ENCODE measurements at regions not wholly inside any gene's neighbourhood (a gene's known extent, or its start where the extent isn't known, plus 50 kb on each side); places are given as distances from the start of the nearest gene placed in this dataset.
"Not testable (repeated sequence)": the region's sequence is repeated elsewhere in the genome, so short reads cannot be mapped to it uniquely, and the experiment has no call there.

GRCh38 chr6:37766717-37767116 lies 52.8 kb upstream of the ZFAND3 start:
- Mint-ChIP-seq H3K4me1 (no peaks in the 10 kb centered on the region), H3K9me3 (no peaks in the 10 kb centered on the region), H3K4me3 (no peak overlapping the region), H3K27ac (no peak overlapping the region), H3K27me3 (peaks cover 12% of the 10 kb centered on the region), H3K36me3 (ENCODE audit: low read depth) (no peaks in the 10 kb centered on the region)
- ChIA-PET POLR2A (no interaction called here), CTCF (no interaction called here)
- no peak for DNase-seq

DNA sequence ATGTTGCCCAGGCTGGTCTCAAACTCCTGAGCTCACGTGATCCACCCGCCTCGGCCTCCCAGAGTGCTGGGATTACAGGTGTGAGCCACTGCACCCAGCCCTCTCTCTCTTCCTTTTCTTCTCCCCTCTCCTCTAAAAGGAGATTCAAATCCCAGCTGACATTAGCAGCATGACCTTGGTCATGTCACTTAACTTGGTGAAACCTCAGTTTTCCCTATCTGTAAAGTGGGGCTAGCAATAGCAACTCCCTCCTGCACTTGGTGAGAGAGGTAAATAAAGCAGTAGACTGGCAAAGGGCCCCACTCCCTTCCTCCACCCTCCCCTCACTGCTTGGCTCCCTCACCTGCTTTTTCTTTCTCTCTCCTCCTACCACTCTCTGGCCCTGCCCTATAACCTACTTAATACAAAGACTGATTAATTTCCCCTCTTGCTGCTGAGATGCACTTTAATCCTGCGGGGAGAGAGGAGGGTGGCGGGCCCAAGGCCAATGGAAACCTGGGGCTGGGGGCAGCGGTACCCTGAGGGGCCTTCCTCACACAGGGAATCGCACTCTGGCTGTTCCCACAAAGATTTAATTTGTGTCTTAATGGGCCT lies 54.2 kb upstream of the ZFAND3 start:
- CTCF ChIA-PET, result interaction anchor here (0.6 kb wide), 1 partner anchor 733 kb away, joined by 5 read pairs; no protein-coding TSS in a partner anchor
- POLR2A ChIA-PET, result no interaction called here
- H3K36me3 Mint-ChIP-seq (ENCODE audit: low read depth), result no peaks in the 10 kb centered on the region

DNA sequence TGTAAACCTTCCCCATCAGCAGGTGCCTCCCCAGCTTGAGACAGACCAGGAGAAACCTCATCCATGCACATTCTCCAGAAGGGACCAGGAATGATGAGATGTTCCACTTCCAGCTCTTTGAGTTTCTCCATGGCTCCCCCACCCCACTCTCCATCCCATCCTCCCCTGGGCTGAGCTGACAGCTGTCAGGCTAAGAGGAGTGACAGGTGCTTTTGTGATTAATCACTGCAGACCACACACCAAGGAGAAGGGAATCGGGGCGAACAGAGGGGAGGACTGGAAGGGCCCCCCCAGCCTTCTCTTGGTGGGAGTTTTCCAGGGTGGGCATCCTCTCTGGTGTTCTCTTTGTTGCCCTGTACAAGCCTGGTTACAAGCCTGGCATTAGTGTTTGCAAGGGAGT lies 56.1 kb upstream of the ZFAND3 start:
- Mint-ChIP-seq H3K4me1 (no peaks in the 10 kb centered on the region), H3K9me3 (no peaks in the 10 kb centered on the region)
- DNase-seq, result no peak

More for the DNA sequence above, 54.2 kb upstream of the ZFAND3 start:
- no peaks in the 10 kb centered on the region for H3K4me1 Mint-ChIP-seq
- peaks cover 12% of the 10 kb centered on the region for H3K27me3 Mint-ChIP-seq
- H3K4me3 Mint-ChIP-seq, result no peak overlapping the region
- H3K9me3 Mint-ChIP-seq, result no peaks in the 10 kb centered on the region
- no peak overlapping the region for H3K27ac Mint-ChIP-seq
- no peak for DNase-seq

DNA sequence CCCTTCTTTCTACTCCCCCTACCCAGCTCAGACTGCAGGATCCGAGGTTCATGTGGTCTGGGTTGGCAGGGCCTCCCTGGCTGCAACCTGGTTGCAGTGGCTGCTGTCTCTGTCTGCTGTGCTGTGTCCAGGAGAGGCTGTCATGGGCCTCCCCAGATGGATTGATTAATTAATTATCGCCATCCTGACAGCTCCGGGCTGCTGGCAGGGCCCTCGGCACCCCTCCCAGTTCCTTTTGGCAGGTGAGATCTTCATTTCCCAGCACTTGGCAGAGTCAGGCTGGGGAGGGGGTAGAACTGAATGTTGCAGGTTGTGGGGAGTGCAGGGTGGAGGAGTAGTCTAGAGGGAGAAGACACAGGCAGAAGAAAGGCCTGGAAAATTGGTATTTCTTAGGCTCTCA lies 56.7 kb upstream of the ZFAND3 start:
- H3K36me3 Mint-ChIP-seq (ENCODE audit: low read depth), result no peaks in the 10 kb centered on the region
- ChIA-PET POLR2A (no interaction called here), CTCF (no interaction called here)
- H3K9me3 Mint-ChIP-seq, result no peaks in the 10 kb centered on the region
- peaks cover 15% of the 10 kb centered on the region for H3K27me3 Mint-ChIP-seq
- no peak overlapping the region for H3K27ac Mint-ChIP-seq
- no peaks in the 10 kb centered on the region for H3K4me1 Mint-ChIP-seq
- H3K4me3 Mint-ChIP-seq, result no peak overlapping the region
- DNase-seq, result no peak

More for the DNA sequence above, 56.1 kb upstream of the ZFAND3 start:
- Mint-ChIP-seq H3K27me3 (peaks cover 15% of the 10 kb centered on the region), H3K4me3 (no peak overlapping the region), H3K27ac (no peak overlapping the region), H3K36me3 (ENCODE audit: low read depth) (no peaks in the 10 kb centered on the region)
- POLR2A ChIA-PET, result no interaction called here
- CTCF ChIA-PET, result no interaction called here

GRCh38 chr6:37761554-37762271 lies 57.8 kb upstream of the ZFAND3 start:
- Mint-ChIP-seq H3K27me3 (peaks cover 16% of the 10 kb centered on the region), H3K4me1 (no peaks in the 10 kb centered on the region), H3K27ac (no peak overlapping the region), H3K4me3 (no peak overlapping the region), H3K9me3 (no peaks in the 10 kb centered on the region), H3K36me3 (ENCODE audit: low read depth) (no peaks in the 10 kb centered on the region)
- no peak for DNase-seq
- ChIA-PET CTCF (interaction anchor here (0.6 kb wide), 1 partner anchor 71 kb away, joined by 5 read pairs; no protein-coding TSS in a partner anchor), POLR2A (interaction anchor here (0.6 kb wide), 1 partner anchor 1206 kb away, joined by 4 read pairs; no protein-coding TSS in a partner anchor)

DNA sequence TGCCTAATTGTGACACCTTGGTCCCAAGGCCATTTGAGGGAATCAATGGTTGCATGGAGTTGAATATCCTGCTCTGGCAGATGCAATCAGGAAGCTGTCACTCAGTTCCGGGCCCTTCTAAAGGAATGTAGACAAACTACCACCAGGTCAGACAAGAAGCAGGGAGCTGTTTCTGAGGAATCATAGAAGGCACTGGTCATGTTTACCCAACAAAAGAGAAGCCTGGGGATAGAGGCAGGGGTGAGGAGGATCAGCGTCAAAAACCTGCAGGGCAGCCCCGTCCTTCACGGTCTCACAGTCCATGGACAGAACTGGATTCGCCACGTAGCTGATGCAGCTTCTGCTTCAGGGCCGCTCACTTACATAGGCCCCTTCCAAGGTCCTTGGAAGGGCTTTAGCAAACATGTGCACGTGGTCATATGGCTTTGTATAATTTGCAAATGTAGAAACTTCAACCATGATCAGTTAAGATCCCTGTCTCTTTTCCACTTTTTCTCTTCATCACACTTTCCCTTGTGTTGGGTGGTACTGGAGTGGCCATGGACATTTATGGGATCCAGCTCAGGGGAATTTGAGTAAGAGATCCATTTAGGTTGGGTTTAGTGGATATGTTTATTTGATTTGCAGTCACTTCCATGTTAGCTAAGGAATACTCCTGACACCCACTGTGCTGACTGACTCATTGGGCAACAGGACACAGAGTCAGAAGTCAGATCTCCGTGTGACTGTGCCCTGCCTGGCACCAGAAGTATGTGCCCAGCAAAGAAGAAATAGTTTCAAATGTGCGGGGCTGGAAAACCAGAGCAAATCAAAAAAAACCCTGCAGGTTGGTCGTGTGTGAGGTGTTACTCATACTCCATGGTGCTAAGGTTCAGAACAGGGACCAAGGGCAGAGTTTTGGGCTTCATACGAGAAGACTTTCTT lies 60.0 kb upstream of the ZFAND3 start:
- H3K4me1 Mint-ChIP-seq, result no peaks in the 10 kb centered on the region
- ChIA-PET POLR2A (no interaction called here), CTCF (interaction anchor here (0.6 to 1.0 kb wide), 2 partner anchors 28 to 55 kb away, joined by 3 to 4 read pairs; no protein-coding TSS in a partner anchor)
- no peak overlapping the region for H3K4me3 Mint-ChIP-seq
- no peaks in the 10 kb centered on the region for H3K36me3 Mint-ChIP-seq (ENCODE audit: low read depth)
- no peak for DNase-seq
- H3K27me3 Mint-ChIP-seq, result peaks cover 12% of the 10 kb centered on the region
- H3K9me3 Mint-ChIP-seq, result no peaks in the 10 kb centered on the region
- H3K27ac Mint-ChIP-seq, result no peak overlapping the region

DNA sequence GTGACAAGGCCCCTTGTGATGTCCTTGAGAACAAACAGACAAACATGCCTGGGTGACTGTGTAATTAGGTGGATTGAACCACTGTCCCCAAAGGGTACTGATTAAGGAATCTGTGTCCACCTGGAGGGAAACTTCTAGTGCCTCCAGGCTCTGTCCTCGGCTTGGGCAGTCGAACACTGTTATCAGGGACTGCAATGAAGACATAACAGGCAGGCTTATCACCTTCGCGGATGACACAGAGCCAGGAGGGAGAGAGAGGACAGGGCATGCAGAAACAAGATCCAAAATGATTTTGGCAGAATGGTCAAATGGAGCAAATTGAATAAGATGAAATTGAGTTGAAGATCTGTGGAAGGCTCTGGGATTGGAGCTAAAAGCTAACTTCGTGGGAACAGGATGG lies 60.9 kb upstream of the ZFAND3 start:
- DNase-seq, result no peak
- H3K9me3 Mint-ChIP-seq, result no peaks in the 10 kb centered on the region
- CTCF ChIA-PET, result no interaction called here
- H3K4me3 Mint-ChIP-seq, result no peak overlapping the region
- no peaks in the 10 kb centered on the region for H3K4me1 Mint-ChIP-seq
- POLR2A ChIA-PET, result no interaction called here
- H3K27me3 Mint-ChIP-seq, result peaks cover 11% of the 10 kb centered on the region
- H3K27ac Mint-ChIP-seq, result no peak overlapping the region
- no peaks in the 10 kb centered on the region for H3K36me3 Mint-ChIP-seq (ENCODE audit: low read depth)

- no peaks in the 10 kb centered on the region for H3K4me1 Mint-ChIP-seq
- H3K4me3 Mint-ChIP-seq, result no peak overlapping the region
- no peak overlapping the region for H3K27ac Mint-ChIP-seq
- H3K36me3 Mint-ChIP-seq (ENCODE audit: low read depth), result no peaks in the 10 kb centered on the region
- ChIA-PET POLR2A (no interaction called here), CTCF (no interaction called here)
- H3K9me3 Mint-ChIP-seq, result no peaks in the 10 kb centered on the region
- H3K27me3 Mint-ChIP-seq, result peaks cover 9% of the 10 kb centered on the region
- no peak for DNase-seq
Observed at GRCh38 chr6:37758234-37758633, 60.6 kb upstream of the MDGA1 start.

GRCh38 chr6:37757381-37757780 lies 59.7 kb upstream of the MDGA1 start:
- POLR2A ChIA-PET, result no interaction called here
- no peak overlapping the region for H3K27ac Mint-ChIP-seq
- H3K4me3 Mint-ChIP-seq, result no peak overlapping the region

GRCh38 chr6:37756135-37756534 lies 58.5 kb upstream of the MDGA1 start:
- no peak for DNase-seq
- CTCF ChIA-PET, result no interaction called here
- H3K4me1 Mint-ChIP-seq, result no peaks in the 10 kb centered on the region
- peaks cover 7% of the 10 kb centered on the region for H3K27me3 Mint-ChIP-seq
- H3K4me3 Mint-ChIP-seq, result no peak overlapping the region
- POLR2A ChIA-PET, result interaction anchor here (0.6 kb wide), 1 partner anchor 14 kb away, joined by 6 read pairs; no protein-coding TSS in a partner anchor
- no peak overlapping the region for H3K27ac Mint-ChIP-seq
- H3K9me3 Mint-ChIP-seq, result no peaks in the 10 kb centered on the region
- no peaks in the 10 kb centered on the region for H3K36me3 Mint-ChIP-seq (ENCODE audit: low read depth)

More at GRCh38 chr6:37757381-37757780, 59.7 kb upstream of the MDGA1 start:
- peaks cover 7% of the 10 kb centered on the region for H3K27me3 Mint-ChIP-seq
- DNase-seq, result no peak
- no peaks in the 10 kb centered on the region for H3K36me3 Mint-ChIP-seq (ENCODE audit: low read depth)
- no peaks in the 10 kb centered on the region for H3K9me3 Mint-ChIP-seq
- CTCF ChIA-PET, result no interaction called here
- no peaks in the 10 kb centered on the region for H3K4me1 Mint-ChIP-seq

DNA sequence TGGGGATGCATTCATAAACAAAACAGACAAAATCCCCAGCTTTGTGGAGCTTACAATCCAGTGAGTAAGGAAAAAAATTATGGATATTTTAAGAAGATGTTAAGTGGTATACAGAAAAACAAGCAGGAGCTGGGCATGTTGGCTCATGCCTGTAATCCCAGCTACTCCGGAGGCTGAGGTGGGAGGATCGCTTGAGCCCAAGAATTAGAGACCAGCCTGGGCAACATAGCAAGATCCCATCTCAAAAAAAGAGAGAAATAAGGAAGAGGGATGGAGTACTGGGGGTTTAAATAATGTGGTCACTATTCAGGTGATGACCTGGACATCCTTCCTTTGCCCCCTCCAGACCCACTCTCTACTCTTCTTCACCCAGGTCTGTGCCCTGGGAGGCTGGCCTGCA lies 55.0 kb upstream of the MDGA1 start:
- DNase-seq, result no peak
- Mint-ChIP-seq H3K4me1 (no peaks in the 10 kb centered on the region), H3K9me3 (no peaks in the 10 kb centered on the region), H3K4me3 (no peak overlapping the region), H3K36me3 (ENCODE audit: low read depth) (no peaks in the 10 kb centered on the region), H3K27me3 (peaks cover 4% of the 10 kb centered on the region), H3K27ac (no peak overlapping the region)
- CTCF ChIA-PET, result interaction anchor here (1.0 kb wide), 1 partner anchor 29 kb away, joined by 3 read pairs; no protein-coding TSS in a partner anchor
- POLR2A ChIA-PET, result no interaction called here

DNA sequence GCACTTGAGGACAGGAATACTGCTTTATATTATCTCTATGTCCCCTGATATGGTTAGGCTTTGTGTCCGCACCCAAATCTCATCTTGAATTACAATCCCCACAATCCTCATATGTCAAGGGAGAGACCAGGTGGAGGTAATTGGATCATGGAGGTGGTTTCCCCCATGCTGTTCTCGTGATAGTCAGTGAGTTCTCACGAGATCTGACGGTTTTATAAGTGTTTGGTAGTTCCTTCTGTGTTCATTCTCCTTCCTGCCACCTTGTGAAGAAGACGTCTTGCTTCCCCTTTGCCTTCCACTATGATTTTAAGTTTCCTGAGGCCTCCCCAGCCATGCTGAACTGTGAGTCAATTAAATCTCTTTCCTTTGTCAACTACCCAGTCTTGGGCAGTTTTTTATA lies 51.7 kb upstream of the MDGA1 start:
- H3K9me3 Mint-ChIP-seq; H3K27ac Mint-ChIP-seq; H3K36me3 Mint-ChIP-seq (ENCODE audit: low read depth); POLR2A ChIA-PET; H3K4me3 Mint-ChIP-seq; H3K27me3 Mint-ChIP-seq; DNase-seq; H3K4me1 Mint-ChIP-seq: not testable (repeated sequence)
- CTCF ChIA-PET, result interaction anchor here (0.7 to 1.0 kb wide), 2 partner anchors 18 to 704 kb away, joined by 3 read pairs; no protein-coding TSS in a partner anchor

DNA sequence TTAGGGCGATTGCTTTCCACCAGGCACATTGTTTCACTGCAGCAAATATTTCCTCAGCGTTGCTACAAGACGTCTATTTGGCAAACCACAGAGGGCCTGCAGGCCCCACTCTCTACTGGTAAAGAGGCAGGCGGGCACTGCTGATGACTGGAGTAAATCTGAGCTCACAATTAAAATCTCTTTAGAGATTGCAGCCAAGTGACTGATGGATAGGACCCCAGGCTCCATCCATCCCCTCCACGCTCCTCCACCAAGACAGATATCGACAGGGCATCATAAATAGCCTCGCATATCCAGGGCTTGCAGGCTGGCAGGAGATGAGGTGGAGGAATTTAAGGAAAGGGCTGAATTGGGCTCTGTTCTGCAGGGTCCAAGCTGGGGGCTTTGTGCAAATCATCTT lies 50.4 kb upstream of the MDGA1 start:
- no peak for DNase-seq
- Mint-ChIP-seq H3K36me3 (ENCODE audit: low read depth) (no peaks in the 10 kb centered on the region), H3K27ac (no peak overlapping the region), H3K27me3 (no peaks in the 10 kb centered on the region), H3K4me3 (no peak overlapping the region), H3K4me1 (no peaks in the 10 kb centered on the region), H3K9me3 (no peaks in the 10 kb centered on the region)
- ChIA-PET CTCF (interaction anchor here (0.6 kb wide), 1 partner anchor 21 kb away, joined by 5 read pairs; no protein-coding TSS in a partner anchor), POLR2A (no interaction called here)

Data from activated CD4-positive, alpha-beta T cell treated with anti-CD3 and anti-CD28 coated beads, Interleukin-2, amount 10 ng/mL, durations not matched to agents 7 days and 5 days (primary cell).